CD4-positive, alpha-beta T cell (primary cell): ENCODE measurements at regions not wholly inside any gene's neighbourhood (a gene's known extent, or its start where the extent isn't known, plus 50 kb on each side); places are given as distances from the start of the nearest gene placed in this dataset.

ENCODE experiments used
- ATAC-seq: fragments of 200-7000 bp; cut with Tn5 transposase; one replicate; pipeline ENCODE4 v1.10.0; 2022; ENCODE audit warnings: mild to moderate bottlenecking; ENCODE audit not compliant: poor library complexity
- CTCF ChIA-PET: fragments of 350-600 bp; sonication (Branson Sonifier 250); formaldehyde crosslinking; loops from one replicate; lab custom pipeline; 2021; ENCODE audit warnings: antibody characterized with exemption, inconsistent platforms; lab: Charles Lee
- POLR2A ChIA-PET: fragments of 350-600 bp; sonication (Branson Sonifier 250); formaldehyde crosslinking; loops from one replicate; lab custom pipeline; 2021; ENCODE audit warnings: antibody characterized with exemption, inconsistent platforms; lab: Charles Lee
- DNase-seq, 14 experiments: peaks; one replicate each; pipeline ENCODE4 v3.0.0-alpha.2; 2013 to 2020; ENCODE audit warnings: mixed read lengths in 2 of 14
- H3K27ac ChIP-seq, 2 donors: one replicate each; pipeline versions ENCODE4 v1.5.1 to v1.7.0; 2013; ENCODE audit warnings: low read length in 2 of 2, low read depth in 1 of 2, mild to moderate bottlenecking in 1 of 2
- H3K27me3 ChIP-seq, 2 experiments: 1 replicate in 1 of 2; 2 replicates in 1 of 2; pipeline versions ENCODE4 v1.6.1 to v1.7.0; 2013; ENCODE audit warnings: low read length in 2 of 2, control low read depth in 1 of 2, mild to moderate bottlenecking in 1 of 2, moderate library complexity in 1 of 2; ENCODE audit not compliant: insufficient read depth in 2 of 2, control insufficient read depth in 1 of 2
- H3K36me3 ChIP-seq: one replicate; pipeline ENCODE4 v1.6.1; 2013; ENCODE audit warnings: low read length, control low read depth; ENCODE audit not compliant: insufficient read depth
- H3K4me1 ChIP-seq: one replicate; pipeline ENCODE4 v1.6.1; 2013; ENCODE audit warnings: low read length, control low read depth; ENCODE audit not compliant: insufficient read depth
- H3K4me3 ChIP-seq: one replicate; pipeline ENCODE4 v1.5.1; 2013; ENCODE audit warnings: mild to moderate bottlenecking, low read length, moderate library complexity
- H3K9me3 ChIP-seq, 2 experiments: 1 replicate in 1 of 2; 2 replicates in 1 of 2; pipeline versions ENCODE4 v1.6.1 to v1.7.0; 2013; ENCODE audit warnings: low read length in 2 of 2, mild to moderate bottlenecking in 2 of 2, control low read depth in 1 of 2, moderate library complexity in 1 of 2; ENCODE audit not compliant: control insufficient read depth in 1 of 2, insufficient read depth in 1 of 2
- H3K27ac Mint-ChIP-seq: one replicate; pipeline ENCODE4 v1.8.0; 2020; ENCODE audit warnings: mixed read lengths
- H3K27me3 Mint-ChIP-seq: one replicate; pipeline ENCODE4 v1.8.0; 2021; ENCODE audit warnings: mixed read lengths
- H3K36me3 Mint-ChIP-seq: one replicate; pipeline ENCODE4 v1.8.0; 2021; ENCODE audit warnings: low read depth, mixed read lengths
- H3K4me1 Mint-ChIP-seq: one replicate; pipeline ENCODE4 v1.8.0; 2021; ENCODE audit warnings: low read depth, mixed read lengths
- H3K4me3 Mint-ChIP-seq: one replicate; pipeline ENCODE4 v1.8.0; 2020; ENCODE audit warnings: mild to moderate bottlenecking, mixed read lengths
- H3K9me3 Mint-ChIP-seq: one replicate; pipeline ENCODE4 v1.8.0; 2020; ENCODE audit warnings: mixed read lengths
- intact Hi-C, 2 experiments: fragments of 100-400 bp; cut with DNase I in 1 of 2; cut with micrococcal nuclease in 1 of 2; formaldehyde crosslinking; loops; one replicate each; pipeline versions ENCODE4 v1.15.1 to v1.9.0; 2023 to 2025; cut with DNase I, micrococcal nuclease
- TF ChIP-seq, protein P1 (sequence below): fragments of 200-600 bp; IDR thresholded peaks from one replicate; pipeline ENCODE4 v1.8.0; 2022; ENCODE audit warnings: antibody characterized with exemption, mild to moderate bottlenecking

DNA sequence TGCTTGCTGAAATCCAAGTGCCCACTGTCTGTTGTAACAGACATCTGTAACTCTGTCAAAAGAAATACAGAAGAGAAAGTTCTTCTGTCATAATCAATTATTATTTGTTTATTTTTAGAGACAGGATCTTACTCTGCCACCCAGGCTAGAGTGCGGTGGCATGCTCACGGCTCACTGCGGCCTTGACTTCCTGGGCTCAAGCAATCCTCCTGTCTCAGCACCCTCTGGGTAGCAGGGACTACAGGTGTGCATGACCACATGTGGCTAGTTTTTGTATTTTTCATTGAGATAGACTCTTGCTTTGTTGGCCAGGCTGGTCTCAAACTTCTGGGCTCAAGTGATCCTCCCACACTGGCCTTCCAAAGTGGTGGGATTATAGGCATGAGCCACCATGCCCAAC lies 177.6 kb upstream of the SETMAR start:
- H3K27ac Mint-ChIP-seq = no peak overlapping the region
- H3K4me1 ChIP-seq = no peaks in the 10 kb centered on the region
- H3K9me3 ChIP-seq = peaks cover 0 to 3% of the 10 kb centered on the region in 2 experiments
- TF ChIP-seq, protein P1, sequence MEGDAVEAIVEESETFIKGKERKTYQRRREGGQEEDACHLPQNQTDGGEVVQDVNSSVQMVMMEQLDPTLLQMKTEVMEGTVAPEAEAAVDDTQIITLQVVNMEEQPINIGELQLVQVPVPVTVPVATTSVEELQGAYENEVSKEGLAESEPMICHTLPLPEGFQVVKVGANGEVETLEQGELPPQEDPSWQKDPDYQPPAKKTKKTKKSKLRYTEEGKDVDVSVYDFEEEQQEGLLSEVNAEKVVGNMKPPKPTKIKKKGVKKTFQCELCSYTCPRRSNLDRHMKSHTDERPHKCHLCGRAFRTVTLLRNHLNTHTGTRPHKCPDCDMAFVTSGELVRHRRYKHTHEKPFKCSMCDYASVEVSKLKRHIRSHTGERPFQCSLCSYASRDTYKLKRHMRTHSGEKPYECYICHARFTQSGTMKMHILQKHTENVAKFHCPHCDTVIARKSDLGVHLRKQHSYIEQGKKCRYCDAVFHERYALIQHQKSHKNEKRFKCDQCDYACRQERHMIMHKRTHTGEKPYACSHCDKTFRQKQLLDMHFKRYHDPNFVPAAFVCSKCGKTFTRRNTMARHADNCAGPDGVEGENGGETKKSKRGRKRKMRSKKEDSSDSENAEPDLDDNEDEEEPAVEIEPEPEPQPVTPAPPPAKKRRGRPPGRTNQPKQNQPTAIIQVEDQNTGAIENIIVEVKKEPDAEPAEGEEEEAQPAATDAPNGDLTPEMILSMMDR = no peak
- H3K4me3 Mint-ChIP-seq = no peak overlapping the region
- H3K36me3 Mint-ChIP-seq = no peaks in the 10 kb centered on the region
- POLR2A ChIA-PET = no interaction called here
- H3K4me1 Mint-ChIP-seq = no peaks in the 10 kb centered on the region
- H3K27me3 Mint-ChIP-seq = no peaks in the 10 kb centered on the region
- no peaks in the 10 kb centered on the region for H3K27me3 ChIP-seq
- no peak overlapping the region for H3K27ac ChIP-seq
- no peaks in the 10 kb centered on the region for H3K9me3 Mint-ChIP-seq
- CTCF ChIA-PET = no interaction called here
- H3K4me3 ChIP-seq = no peak overlapping the region
- no peaks in the 10 kb centered on the region for H3K36me3 ChIP-seq
- ATAC-seq (no peak), DNase-seq (no peak)
- intact Hi-C loops = no loop called here

DNA sequence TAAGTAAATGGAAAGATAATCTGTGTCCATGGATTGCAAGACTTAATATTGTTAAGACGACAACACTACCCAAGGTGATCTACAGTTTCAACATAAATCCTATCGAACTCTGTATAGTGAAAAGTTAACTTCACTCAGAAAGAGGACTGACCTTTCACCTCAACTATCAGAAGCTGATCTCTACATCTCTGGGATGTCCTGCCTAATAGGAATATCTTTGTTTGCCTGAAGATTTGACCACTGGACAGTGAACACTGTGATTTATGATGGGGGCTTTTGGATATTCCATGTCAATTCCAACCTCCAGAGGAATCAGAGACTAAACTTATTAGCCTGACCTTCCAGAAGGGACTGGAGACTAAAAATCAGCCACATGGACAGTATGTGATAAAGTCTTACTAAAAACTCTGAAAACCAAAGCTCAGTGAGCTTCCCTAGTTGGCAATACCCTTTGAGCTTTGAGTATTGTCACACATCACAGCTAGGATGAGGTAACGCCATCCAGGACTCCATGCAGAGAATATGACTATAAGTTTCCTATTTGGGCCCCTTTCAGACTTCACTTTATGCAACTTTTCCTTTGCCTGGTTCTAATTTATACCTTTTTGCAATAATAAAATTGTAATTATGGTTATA lies 164.9 kb upstream of the SETMAR start:
- Mint-ChIP-seq H3K9me3 (peaks cover 9% of the 10 kb centered on the region), H3K4me3 (no peak overlapping the region), H3K4me1 (no peaks in the 10 kb centered on the region), H3K27ac (no peak overlapping the region), H3K27me3 (no peaks in the 10 kb centered on the region), H3K36me3 (no peaks in the 10 kb centered on the region)
- Histone ChIP-seq H3K27me3 (no peaks in the 10 kb centered on the region), H3K4me1 (no peaks in the 10 kb centered on the region), H3K27ac (no peak overlapping the region), H3K36me3 (no peaks in the 10 kb centered on the region), H3K4me3 (no peak overlapping the region), H3K9me3 (no peaks in the 10 kb centered on the region)
- ChIA-PET CTCF (no interaction called here), POLR2A (no interaction called here)
- DNase-seq (no peak), ATAC-seq (no peak)
- intact Hi-C loops = no loop called here
- TF ChIP-seq, protein P1 = no peak

DNA sequence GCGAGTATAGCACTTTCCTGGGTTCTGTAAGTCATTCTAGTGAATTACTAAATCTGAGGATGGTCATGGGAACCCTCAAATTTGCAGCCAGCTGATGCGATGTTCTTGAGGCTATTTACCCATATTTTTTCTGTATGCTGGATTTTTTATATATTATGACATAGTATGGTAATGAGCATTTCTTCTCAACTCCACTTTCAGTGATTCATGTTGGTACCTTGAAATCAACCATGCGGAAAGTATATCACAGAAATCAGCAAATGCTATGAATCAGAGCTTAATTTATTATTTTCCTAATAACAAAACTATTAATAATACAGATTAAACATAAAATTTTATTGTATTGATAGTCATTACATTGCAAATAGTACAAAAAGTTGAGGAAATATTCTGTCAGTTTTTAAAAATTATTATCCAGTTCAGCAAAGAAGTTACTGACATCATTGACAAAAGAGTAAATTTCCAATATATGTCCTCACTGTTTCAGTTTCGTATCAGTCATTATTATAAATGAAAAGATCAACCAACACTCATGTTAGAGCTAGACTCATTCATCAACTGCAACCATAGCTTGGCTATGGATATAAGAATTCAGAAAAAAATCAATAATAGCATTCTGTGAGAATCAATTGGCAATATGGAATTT lies 164.3 kb upstream of the SETMAR start:
- H3K9me3 ChIP-seq = no peaks in the 10 kb centered on the region
- Mint-ChIP-seq H3K4me3 (no peak overlapping the region), H3K27me3 (no peaks in the 10 kb centered on the region), H3K9me3 (peaks cover 6% of the 10 kb centered on the region), H3K27ac (no peak overlapping the region), H3K4me1 (no peaks in the 10 kb centered on the region), H3K36me3 (no peaks in the 10 kb centered on the region)
- intact Hi-C loops = no loop called here
- H3K4me1 ChIP-seq = no peaks in the 10 kb centered on the region
- ChIA-PET CTCF (no interaction called here), POLR2A (no interaction called here)
- no peaks in the 10 kb centered on the region for H3K27me3 ChIP-seq
- TF ChIP-seq, protein P1 = no peak
- H3K27ac ChIP-seq = no peak overlapping the region
- no peak for ATAC-seq
- no peaks in the 10 kb centered on the region for H3K36me3 ChIP-seq
- no peak for DNase-seq
- no peak overlapping the region for H3K4me3 ChIP-seq
